ENCODE measurements at regions not wholly inside any gene's neighbourhood (a gene's known extent, or its start where the extent isn't known, plus 50 kb on each side); places are given as distances from the start of the nearest gene placed in this dataset.

- TF ChIP-seq CTCF (IDR thresholded peaks at IDR 0.05) (no peak), POLR2A (IDR thresholded peaks at IDR 0.05) (no peak)
These were observed 111.6 kb upstream of the ANO1 start for GRCh38 chr11:69966583-69966835.
